ENCODE measurements at regions not wholly inside any gene's neighbourhood (a gene's known extent, or its start where the extent isn't known, plus 50 kb on each side); places are given as distances from the start of the nearest gene placed in this dataset.

- Histone ChIP-seq H3K9me3 (ENCODE audit: control insufficient read depth, low read depth, low read length) (no peaks in the 10 kb centered on the region), H3K4me3 (ENCODE audit: low read length) (no peak overlapping the region), H3K27me3 (ENCODE audit: control insufficient read depth, insufficient read depth, low read length) (no peaks in the 10 kb centered on the region), H3K27ac (ENCODE audit: low read length) (no peak overlapping the region), H3K36me3 (ENCODE audit: control insufficient read depth, insufficient read depth, low read length) (no peaks in the 10 kb centered on the region), H3K4me1 (ENCODE audit: control insufficient read depth, insufficient read depth, low read length) (no peaks in the 10 kb centered on the region)
- no peak for DNase-seq
- 80% methylated on average over 1 of the region's 4 CpGs for WGBS (ENCODE audit: insufficient coverage, low lambda C conversion rate)
These were observed 1112.6 kb downstream of the PCDH9 start for GRCh38 chr13:66117563-66117962.

- no peaks in the 10 kb centered on the region for H3K4me1 ChIP-seq (ENCODE audit: control insufficient read depth, insufficient read depth, low read length)
- H3K27ac ChIP-seq (ENCODE audit: low read length): no peak overlapping the region
- WGBS (ENCODE audit: insufficient coverage, low lambda C conversion rate): 65% methylated on average over 2 of the region's 5 CpGs
- DNase-seq: no peak
- no peak overlapping the region for H3K4me3 ChIP-seq (ENCODE audit: low read length)
- H3K9me3 ChIP-seq (ENCODE audit: control insufficient read depth, low read depth, low read length): no peaks in the 10 kb centered on the region
- H3K36me3 ChIP-seq (ENCODE audit: control insufficient read depth, insufficient read depth, low read length): no peaks in the 10 kb centered on the region
- no peaks in the 10 kb centered on the region for H3K27me3 ChIP-seq (ENCODE audit: control insufficient read depth, insufficient read depth, low read length)
These were observed 1116.1 kb downstream of the PCDH9 start for GRCh38 chr13:66113882-66114526.

- Histone ChIP-seq H3K4me1 (ENCODE audit: control insufficient read depth, insufficient read depth, low read length) (no peaks in the 10 kb centered on the region), H3K9me3 (ENCODE audit: control insufficient read depth, low read depth, low read length) (no peaks in the 10 kb centered on the region), H3K27ac (ENCODE audit: low read length) (no peak overlapping the region), H3K4me3 (ENCODE audit: low read length) (no peak overlapping the region), H3K27me3 (ENCODE audit: control insufficient read depth, insufficient read depth, low read length) (no peaks in the 10 kb centered on the region), H3K36me3 (ENCODE audit: control insufficient read depth, insufficient read depth, low read length) (no peaks in the 10 kb centered on the region)
- DNase-seq: no peak
These were observed 1118.5 kb downstream of the PCDH9 start for GRCh38 chr13:66111628-66112027.

GRCh38 chr13:66106246-66106645 lies 1123.9 kb downstream of the PCDH9 start:
- H3K9me3 ChIP-seq (ENCODE audit: control insufficient read depth, low read depth, low read length): no peaks in the 10 kb centered on the region
- H3K36me3 ChIP-seq (ENCODE audit: control insufficient read depth, insufficient read depth, low read length): no peaks in the 10 kb centered on the region
- H3K27ac ChIP-seq (ENCODE audit: low read length): no peak overlapping the region
- no peaks in the 10 kb centered on the region for H3K27me3 ChIP-seq (ENCODE audit: control insufficient read depth, insufficient read depth, low read length)
- H3K4me3 ChIP-seq (ENCODE audit: low read length): no peak overlapping the region
- 100% methylated on average over 1 of the region's 2 CpGs for WGBS (ENCODE audit: insufficient coverage, low lambda C conversion rate)
- DNase-seq: no peak
- H3K4me1 ChIP-seq (ENCODE audit: control insufficient read depth, insufficient read depth, low read length): no peaks in the 10 kb centered on the region

GRCh38 chr13:66102864-66103263 lies 1127.3 kb downstream of the PCDH9 start:
- no peaks in the 10 kb centered on the region for H3K4me1 ChIP-seq (ENCODE audit: control insufficient read depth, insufficient read depth, low read length)
- no peaks in the 10 kb centered on the region for H3K27me3 ChIP-seq (ENCODE audit: control insufficient read depth, insufficient read depth, low read length)
- WGBS (ENCODE audit: insufficient coverage, low lambda C conversion rate): 82% methylated on average over 3 of the region's 3 CpGs
- H3K4me3 ChIP-seq (ENCODE audit: low read length): no peak overlapping the region
- H3K9me3 ChIP-seq (ENCODE audit: control insufficient read depth, low read depth, low read length): no peaks in the 10 kb centered on the region
- H3K27ac ChIP-seq (ENCODE audit: low read length): no peak overlapping the region
- no peak for DNase-seq
- H3K36me3 ChIP-seq (ENCODE audit: control insufficient read depth, insufficient read depth, low read length): no peaks in the 10 kb centered on the region

GRCh38 chr13:66099825-66100224 lies 1130.3 kb downstream of the PCDH9 start:
- WGBS (ENCODE audit: insufficient coverage, low lambda C conversion rate): 100% methylated on average over 1 of the region's 10 CpGs

GRCh38 chr13:66098931-66099628 lies 1131.1 kb downstream of the PCDH9 start:
- Histone ChIP-seq H3K9me3 (ENCODE audit: control insufficient read depth, low read depth, low read length) (no peaks in the 10 kb centered on the region), H3K4me3 (ENCODE audit: low read length) (no peak overlapping the region), H3K36me3 (ENCODE audit: control insufficient read depth, insufficient read depth, low read length) (no peaks in the 10 kb centered on the region), H3K4me1 (ENCODE audit: control insufficient read depth, insufficient read depth, low read length) (no peaks in the 10 kb centered on the region), H3K27ac (ENCODE audit: low read length) (no peak overlapping the region), H3K27me3 (ENCODE audit: control insufficient read depth, insufficient read depth, low read length) (no peaks in the 10 kb centered on the region)
- no peak for DNase-seq
- 100% methylated on average over 1 of the region's 3 CpGs for WGBS (ENCODE audit: insufficient coverage, low lambda C conversion rate)

More at GRCh38 chr13:66099825-66100224, 1130.3 kb downstream of the PCDH9 start:
- no peaks in the 10 kb centered on the region for H3K9me3 ChIP-seq (ENCODE audit: control insufficient read depth, low read depth, low read length)
- H3K36me3 ChIP-seq (ENCODE audit: control insufficient read depth, insufficient read depth, low read length): no peaks in the 10 kb centered on the region
- no peaks in the 10 kb centered on the region for H3K4me1 ChIP-seq (ENCODE audit: control insufficient read depth, insufficient read depth, low read length)
- no peak for DNase-seq
- no peak overlapping the region for H3K4me3 ChIP-seq (ENCODE audit: low read length)
- no peaks in the 10 kb centered on the region for H3K27me3 ChIP-seq (ENCODE audit: control insufficient read depth, insufficient read depth, low read length)
- no peak overlapping the region for H3K27ac ChIP-seq (ENCODE audit: low read length)

GRCh38 chr13:66089711-66090110 lies 1140.4 kb downstream of the PCDH9 start:
- H3K36me3 ChIP-seq (ENCODE audit: control insufficient read depth, insufficient read depth, low read length): no peaks in the 10 kb centered on the region

GRCh38 chr13:66087269-66087710 lies 1142.8 kb downstream of the PCDH9 start:
- no peak for DNase-seq
- Histone ChIP-seq H3K4me1 (ENCODE audit: control insufficient read depth, insufficient read depth, low read length) (no peaks in the 10 kb centered on the region), H3K27me3 (ENCODE audit: control insufficient read depth, insufficient read depth, low read length) (no peaks in the 10 kb centered on the region), H3K36me3 (ENCODE audit: control insufficient read depth, insufficient read depth, low read length) (no peaks in the 10 kb centered on the region), H3K9me3 (ENCODE audit: control insufficient read depth, low read depth, low read length) (no peaks in the 10 kb centered on the region), H3K27ac (ENCODE audit: low read length) (no peak overlapping the region), H3K4me3 (ENCODE audit: low read length) (no peak overlapping the region)
- WGBS (ENCODE audit: insufficient coverage, low lambda C conversion rate): 29% methylated on average over 2 of the region's 2 CpGs

More at GRCh38 chr13:66089711-66090110, 1140.4 kb downstream of the PCDH9 start:
- no peaks in the 10 kb centered on the region for H3K4me1 ChIP-seq (ENCODE audit: control insufficient read depth, insufficient read depth, low read length)
- WGBS (ENCODE audit: insufficient coverage, low lambda C conversion rate): 0% methylated on average over 1 of the region's 1 CpG
- H3K27ac ChIP-seq (ENCODE audit: low read length): no peak overlapping the region
- H3K9me3 ChIP-seq (ENCODE audit: control insufficient read depth, low read depth, low read length): peaks cover 3% of the 10 kb centered on the region
- DNase-seq: no peak
- no peak overlapping the region for H3K4me3 ChIP-seq (ENCODE audit: low read length)
- no peaks in the 10 kb centered on the region for H3K27me3 ChIP-seq (ENCODE audit: control insufficient read depth, insufficient read depth, low read length)

- H3K4me1 ChIP-seq (ENCODE audit: control insufficient read depth, insufficient read depth, low read length): no peaks in the 10 kb centered on the region
- no peak for DNase-seq
- no peaks in the 10 kb centered on the region for H3K9me3 ChIP-seq (ENCODE audit: control insufficient read depth, low read depth, low read length)
- H3K4me3 ChIP-seq (ENCODE audit: low read length): no peak overlapping the region
- H3K27me3 ChIP-seq (ENCODE audit: control insufficient read depth, insufficient read depth, low read length): no peaks in the 10 kb centered on the region
- no peak overlapping the region for H3K27ac ChIP-seq (ENCODE audit: low read length)
- H3K36me3 ChIP-seq (ENCODE audit: control insufficient read depth, insufficient read depth, low read length): no peaks in the 10 kb centered on the region
These were observed 1152.9 kb downstream of the PCDH9 start for GRCh38 chr13:66077132-66077689.
